GM12892 (cell line): ENCODE measurements at regions not wholly inside any gene's neighbourhood (a gene's known extent, or its start where the extent isn't known, plus 50 kb on each side); places are given as distances from the start of the nearest gene placed in this dataset.
"Not testable (repeated sequence)": the region's sequence is repeated elsewhere in the genome, so short reads cannot be mapped to it uniquely, and the experiment has no call there.

Source experiments
- DNase-seq: peaks from one replicate; pipeline ENCODE4 v3.0.0; 2011; ENCODE audit not compliant: insufficient read length
- FAIRE-seq: peaks from 2 replicates; lab custom pipeline; 2011; peaks lifted over from hg19 to GRCh38; lab: Jason Lieb, UNC
- POLR2A ChIP-seq: IDR thresholded peaks from 2 replicates; pipeline ENCODE4 v1.6.1; 2011; ENCODE audit warnings: low read depth, low read length, control low read depth
- POLR2AphosphoS5 ChIP-seq: IDR thresholded peaks from 2 replicates; pipeline ENCODE4 v1.6.1; 2011; ENCODE audit warnings: low read depth, low read length, control low read depth
- TAF1 ChIP-seq: IDR thresholded peaks from 2 replicates; pipeline ENCODE4 v1.6.1; 2011; ENCODE audit warnings: low read depth, mild to moderate bottlenecking, control low read depth, low read length, borderline replicate concordance

DNA sequence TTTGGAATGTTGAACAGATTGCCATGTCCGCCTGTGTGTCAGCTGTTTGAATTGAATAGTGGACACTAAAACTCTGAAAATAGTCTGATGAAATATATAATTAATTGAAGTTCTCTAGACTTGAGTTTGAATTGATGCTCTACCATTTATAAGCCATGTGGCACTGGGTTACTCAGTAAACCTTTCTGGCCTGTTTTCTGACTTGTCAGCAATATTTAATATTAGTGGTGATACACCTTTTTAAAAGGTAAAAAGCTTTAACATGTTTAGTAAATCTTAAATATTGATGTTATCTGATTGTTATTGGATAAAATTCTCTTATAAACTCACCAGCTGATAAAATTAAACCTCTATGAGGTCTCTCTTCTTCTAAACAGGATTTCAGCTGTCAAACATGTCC is 695.4 kb upstream of the HS3ST1 start:
- TF ChIP-seq TAF1 = no peak
- TF ChIP-seq POLR2AphosphoS5 = no peak
- TF ChIP-seq POLR2A = no peak
- DNase-seq (no peak), FAIRE-seq (no peak)

DNA sequence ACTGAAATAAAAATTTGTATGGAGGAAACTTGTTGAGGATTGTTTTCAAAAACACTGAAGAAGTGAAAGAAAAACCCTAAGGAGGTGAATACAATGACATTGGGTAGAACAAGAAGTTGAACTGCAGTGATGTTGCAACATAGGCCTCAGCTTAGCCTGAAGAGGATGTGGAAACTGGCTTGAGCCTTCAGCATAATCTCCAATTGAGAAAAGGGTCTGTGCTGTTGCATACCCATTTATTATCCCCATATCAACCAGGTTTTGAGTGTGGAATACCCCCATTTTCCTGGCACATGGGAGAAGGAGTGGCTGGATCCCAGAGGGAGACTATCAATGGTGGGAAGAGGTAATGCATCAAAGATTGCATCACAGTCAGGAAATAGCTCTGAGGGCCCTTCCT is 695.0 kb upstream of the HS3ST1 start:
- TF ChIP-seq TAF1 (no peak), POLR2A (no peak), POLR2AphosphoS5 (no peak)
- DNase-seq (no peak), FAIRE-seq (no peak)

DNA sequence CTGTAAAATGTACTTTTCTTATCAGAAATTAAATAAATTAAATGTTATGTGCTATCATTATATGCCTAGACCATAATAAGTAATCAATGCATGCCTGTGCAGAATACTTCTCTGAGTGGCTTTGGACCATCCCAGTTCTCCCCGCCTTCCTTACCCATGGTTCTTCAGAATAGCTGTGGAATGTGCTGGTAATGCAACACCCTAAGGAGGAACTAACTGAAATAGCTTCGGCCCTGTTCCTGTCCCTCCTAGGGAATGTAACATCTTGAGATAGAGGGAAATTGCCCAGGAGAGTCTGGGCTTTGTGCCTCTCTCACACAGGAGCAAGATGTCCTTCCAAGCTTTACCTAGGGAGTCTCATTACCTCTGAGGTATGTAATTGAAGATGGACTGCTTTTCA is 693.6 kb upstream of the HS3ST1 start:
- FAIRE-seq (no peak), DNase-seq (no peak)
- TF ChIP-seq POLR2A (no peak), TAF1 (no peak), POLR2AphosphoS5 (no peak)

DNA sequence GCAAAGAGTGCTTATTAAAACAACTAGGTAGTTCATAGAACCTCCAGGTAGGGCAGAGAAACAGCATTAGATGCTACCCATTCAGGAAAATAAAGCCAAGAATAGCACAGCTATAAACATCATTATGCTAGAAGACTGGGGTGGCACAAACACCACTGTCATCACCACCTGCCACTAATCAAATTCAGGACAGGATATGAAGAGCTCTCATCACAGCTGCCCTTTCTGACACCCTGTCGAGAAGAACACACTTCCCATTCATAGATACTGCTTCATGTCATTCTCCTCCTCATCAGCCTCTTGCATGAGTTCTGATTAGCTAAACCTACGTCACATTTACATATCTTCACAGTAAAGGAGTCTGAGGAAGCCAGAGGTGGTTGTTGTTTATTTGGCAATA is 692.3 kb upstream of the HS3ST1 start:
- no peak for TF ChIP-seq POLR2A
- no peak for TF ChIP-seq POLR2AphosphoS5
- no peak for TF ChIP-seq TAF1
- DNase-seq = no peak
- no peak for FAIRE-seq

DNA sequence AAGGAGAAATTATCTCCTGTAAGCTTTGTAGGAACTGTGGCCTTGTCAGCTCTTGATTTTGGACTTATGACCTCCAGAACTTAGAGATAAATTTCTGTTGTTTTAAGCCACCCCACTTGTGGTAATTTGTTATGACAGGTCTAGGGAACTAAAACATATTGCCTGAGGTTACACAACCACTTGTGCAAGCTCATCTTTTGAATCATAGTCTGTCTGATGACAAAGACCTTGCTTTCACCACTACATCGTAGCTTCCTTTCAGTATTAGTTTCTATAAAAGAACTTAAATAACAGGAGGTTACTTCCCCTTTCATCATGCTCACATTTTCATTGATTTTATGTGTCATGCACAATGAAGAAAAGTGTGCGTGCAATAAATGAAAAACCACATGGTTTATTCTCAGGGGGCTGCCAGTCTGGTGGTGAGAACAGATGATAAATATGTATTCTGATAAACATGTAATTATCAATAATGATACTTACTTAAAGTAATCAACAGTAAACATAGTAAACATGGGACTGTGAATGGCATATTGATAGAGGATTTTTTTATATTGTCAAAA is 690.0 kb upstream of the HS3ST1 start:
- FAIRE-seq (no peak), DNase-seq (no peak)
- TF ChIP-seq POLR2AphosphoS5 (no peak), TAF1 (no peak), POLR2A (no peak)

DNA sequence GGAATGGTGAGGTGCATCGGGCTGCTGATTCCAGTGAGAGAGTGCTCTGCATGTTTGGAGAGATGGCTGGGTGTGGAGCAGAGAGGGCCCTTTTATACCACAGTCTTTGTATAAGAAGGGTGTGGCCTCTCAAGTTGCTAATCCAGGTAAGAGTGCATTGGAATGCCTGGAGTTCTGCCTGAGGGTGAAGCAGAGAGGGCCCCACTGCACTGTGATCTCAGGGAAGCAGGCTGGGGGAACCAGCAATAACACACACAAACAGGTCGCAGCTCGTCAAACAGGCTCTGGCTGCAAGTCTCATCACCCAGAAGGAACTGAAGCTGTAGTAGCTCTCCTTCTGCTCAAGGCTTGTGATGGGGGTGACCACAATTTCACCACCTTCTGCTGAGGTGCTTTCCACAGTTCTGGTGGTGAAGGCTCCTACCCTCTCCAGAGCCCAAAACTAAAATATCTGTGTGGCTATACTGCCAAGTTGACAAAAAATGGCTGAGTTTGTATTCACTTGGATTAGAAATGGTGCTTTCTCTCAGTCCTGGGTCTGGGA is 687.4 kb upstream of the HS3ST1 start:
- TF ChIP-seq POLR2AphosphoS5 (no peak), TAF1 (no peak), POLR2A (no peak)
- FAIRE-seq (no peak), DNase-seq (no peak)

DNA sequence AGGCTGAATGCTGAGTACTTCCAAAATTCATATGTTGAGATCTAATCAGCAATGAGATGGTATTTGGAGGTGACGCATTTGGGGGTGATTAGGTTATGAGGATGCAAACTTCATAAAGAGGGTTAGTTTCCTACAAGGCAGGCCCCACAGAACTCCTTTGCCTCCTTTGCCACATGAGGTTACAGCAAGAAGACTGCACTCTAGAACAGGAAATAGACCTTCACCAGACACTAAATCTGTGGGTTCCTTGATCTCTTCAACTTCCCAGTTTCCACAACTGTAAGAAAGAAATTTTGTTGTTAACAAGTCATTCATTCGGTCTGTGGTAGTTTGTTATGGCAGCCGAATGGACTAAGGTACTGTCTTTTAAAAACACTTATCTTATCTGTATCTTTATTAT is 681.9 kb upstream of the HS3ST1 start:
- FAIRE-seq = no peak
- DNase-seq = no peak
- no peak for TF ChIP-seq POLR2A
- TF ChIP-seq TAF1 = no peak
- TF ChIP-seq POLR2AphosphoS5 = no peak

DNA sequence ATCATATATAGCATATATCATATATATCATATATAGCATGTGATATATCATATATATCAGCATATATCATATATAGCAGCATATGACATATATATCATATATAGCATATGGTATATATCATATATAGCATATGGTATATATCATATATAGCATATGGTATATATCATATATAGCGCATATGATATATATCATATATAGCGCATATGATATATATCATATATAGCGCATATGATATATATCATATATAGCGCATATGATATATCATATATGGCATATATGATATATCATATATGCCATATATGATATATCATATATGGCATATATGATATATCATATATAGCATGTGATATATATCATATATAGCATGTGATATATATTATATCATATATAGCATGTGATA is 680.4 kb upstream of the HS3ST1 start:
- not testable (repeated sequence) for FAIRE-seq, DNase-seq

DNA sequence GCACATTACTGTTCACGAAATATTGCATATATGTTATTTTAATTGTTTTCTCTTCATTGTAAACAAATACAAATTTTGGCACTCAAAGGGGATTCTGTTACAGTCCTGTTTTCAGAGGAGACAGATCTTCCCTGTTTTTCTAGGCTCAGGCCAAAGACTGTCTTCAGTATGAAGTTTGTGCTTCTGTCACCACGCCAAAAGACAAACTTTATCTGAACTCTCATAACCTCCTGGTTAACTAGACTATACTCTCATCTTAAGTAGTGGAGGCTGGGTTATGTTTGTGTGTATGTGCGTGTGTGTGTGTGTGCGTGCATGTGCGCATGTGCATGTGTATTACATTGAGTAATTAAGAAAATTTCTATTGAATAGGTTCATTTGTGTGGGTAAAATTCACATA is 676.8 kb upstream of the HS3ST1 start:
- no peak for FAIRE-seq
- TF ChIP-seq POLR2A (no peak), TAF1 (no peak), POLR2AphosphoS5 (no peak)
- DNase-seq = no peak

DNA sequence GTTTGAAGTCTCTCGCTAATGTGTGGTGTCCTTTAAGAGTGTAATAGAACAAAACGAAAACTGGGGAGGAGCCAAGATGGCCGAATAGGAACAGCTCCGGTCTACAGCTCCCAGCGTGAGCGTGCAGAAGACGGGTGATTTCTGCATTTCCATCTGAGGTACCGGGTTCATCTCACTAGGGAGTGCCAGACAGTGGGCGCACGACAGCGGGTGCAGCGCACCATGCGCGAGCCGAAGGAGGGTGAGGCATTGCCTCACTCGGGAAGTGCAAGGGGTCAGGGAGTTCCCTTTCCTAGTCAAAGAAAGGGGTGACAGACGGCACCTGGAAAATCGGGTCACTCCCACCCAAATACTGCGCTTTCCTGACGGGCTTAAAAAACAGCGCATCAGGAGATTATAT is 661.2 kb upstream of the HS3ST1 start:
- DNase-seq, FAIRE-seq: not testable (repeated sequence)

DNA sequence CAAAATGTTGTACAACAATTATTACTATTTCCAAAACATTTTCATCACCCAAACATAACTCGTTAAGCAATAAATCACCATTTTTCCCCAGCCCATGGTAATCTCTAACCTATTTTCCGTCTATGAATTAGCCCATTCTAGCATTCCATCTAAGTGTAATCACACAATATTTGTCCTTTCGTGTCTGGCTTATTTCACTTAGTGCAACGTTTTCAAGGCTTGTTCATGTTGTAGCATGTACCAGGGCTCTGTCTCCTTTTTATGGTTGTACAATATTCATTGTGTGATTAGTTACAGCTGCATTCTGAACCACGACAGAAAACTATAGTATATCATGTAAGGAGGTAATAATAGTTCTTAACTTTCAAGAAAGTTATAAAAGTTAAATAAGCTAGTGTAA is 656.0 kb upstream of the HS3ST1 start:
- TF ChIP-seq POLR2AphosphoS5 (no peak), POLR2A (no peak), TAF1 (no peak)
- no peak for FAIRE-seq
- DNase-seq = no peak

DNA sequence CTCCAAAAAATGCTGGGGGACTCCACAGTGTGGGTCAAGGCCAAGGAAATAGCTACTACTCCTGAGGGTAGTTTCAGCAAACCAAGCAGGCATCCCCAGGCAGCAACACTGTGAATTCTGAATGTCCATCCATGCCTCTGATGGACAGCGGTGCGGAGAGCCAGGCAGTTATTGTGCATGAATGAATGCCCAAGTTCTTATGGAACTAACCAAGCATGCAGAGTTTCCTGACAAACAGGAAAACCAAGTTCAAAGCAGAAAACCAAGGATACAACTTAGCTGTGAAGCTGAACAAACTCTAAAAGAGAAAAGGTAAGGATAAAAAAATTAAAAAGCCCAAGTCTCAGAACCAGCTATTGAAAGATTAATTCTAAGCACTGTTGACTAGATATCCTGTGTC is 642.6 kb upstream of the HS3ST1 start:
- DNase-seq (no peak), FAIRE-seq (no peak)
- TF ChIP-seq POLR2A = no peak
- TF ChIP-seq POLR2AphosphoS5 = no peak
- TF ChIP-seq TAF1 = no peak

DNA sequence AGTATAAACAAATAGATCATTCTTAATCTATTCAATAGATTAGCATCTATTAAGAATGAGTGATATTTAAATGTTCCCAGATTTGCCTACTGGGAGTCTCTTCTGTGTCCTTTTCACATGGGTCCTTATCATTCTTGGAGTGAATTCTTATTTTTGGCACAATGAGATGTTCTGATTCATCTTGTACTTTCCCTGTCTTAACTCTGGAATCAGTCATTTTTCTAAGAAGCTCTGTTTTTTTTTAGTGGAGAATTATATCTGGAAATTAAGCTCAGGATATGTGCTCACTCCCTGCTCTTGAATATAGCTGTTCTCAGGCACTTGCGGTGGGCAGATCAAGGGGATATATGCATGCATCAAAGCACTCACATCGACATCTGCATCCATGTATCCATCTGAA is 625.3 kb upstream of the HS3ST1 start:
- DNase-seq = no peak
- TF ChIP-seq TAF1 = no peak
- no peak for TF ChIP-seq POLR2AphosphoS5
- TF ChIP-seq POLR2A = no peak
- no peak for FAIRE-seq

DNA sequence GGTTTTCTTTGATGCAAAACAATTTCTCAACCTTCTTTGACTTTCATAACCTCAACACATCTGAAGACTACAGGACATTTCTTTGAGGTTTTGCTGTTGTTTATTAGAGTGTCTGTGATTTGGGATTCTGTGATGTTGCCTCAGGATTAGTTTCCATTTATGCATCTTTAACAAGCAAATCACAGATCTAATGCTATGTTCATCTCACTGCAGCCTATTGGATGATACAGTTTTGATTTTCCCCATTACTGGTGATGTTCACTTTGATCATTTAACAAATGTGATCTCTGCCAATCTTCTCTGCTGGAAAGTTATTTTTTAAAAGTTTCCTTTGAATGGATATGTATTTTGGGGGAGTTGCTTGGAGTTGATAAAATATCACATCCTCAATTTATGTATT is 624.9 kb upstream of the HS3ST1 start:
- FAIRE-seq (no peak), DNase-seq (no peak)
- TF ChIP-seq TAF1 (no peak), POLR2A (no peak), POLR2AphosphoS5 (no peak)
